ENCODE measurements at regions not wholly inside any gene's neighbourhood (a gene's known extent, or its start where the extent isn't known, plus 50 kb on each side); places are given as distances from the start of the nearest gene placed in this dataset.

DNA sequence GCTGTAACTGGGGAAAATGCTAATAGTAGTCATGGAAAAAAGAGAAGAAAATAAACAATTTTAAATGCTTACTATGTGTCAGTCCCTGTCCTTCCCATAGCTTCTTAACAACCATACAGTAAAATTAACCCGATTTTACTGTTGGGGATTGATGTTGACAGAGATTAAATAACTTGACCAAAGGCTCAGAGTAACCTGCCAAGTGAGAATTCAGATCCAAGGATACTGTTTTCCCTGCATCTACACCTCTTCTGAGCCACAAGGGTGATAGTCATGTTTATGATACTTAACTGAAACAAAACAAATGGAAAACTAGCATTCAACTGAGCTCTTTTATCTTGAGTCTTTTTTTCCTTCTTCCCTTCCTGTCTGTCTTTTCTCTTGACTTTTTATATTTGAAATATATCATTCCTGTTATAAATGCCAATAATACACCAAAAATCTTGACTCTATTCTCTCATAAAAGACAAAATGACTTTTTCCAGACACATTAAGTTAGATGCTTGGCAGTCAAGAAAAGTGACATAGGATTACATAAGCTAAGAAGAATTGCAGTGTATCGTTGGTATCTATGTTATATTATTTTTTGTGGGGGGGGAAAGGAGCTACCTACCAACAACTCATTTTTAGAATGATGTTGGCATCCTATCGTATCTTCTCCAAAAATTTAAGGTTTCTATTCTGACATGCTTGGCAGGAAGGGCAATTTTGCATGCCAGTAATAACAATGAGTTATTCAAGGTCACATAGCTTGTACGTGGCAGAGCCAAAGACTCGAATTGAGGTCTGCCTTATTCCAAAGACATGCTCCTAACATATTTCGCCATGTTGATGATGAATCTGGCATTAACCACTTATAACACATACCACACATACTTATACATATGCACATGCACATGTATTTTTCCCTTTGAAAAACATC lies 306.6 kb upstream of the KCNH8 start:
- DNase-seq (ENCODE audit: low spot score in 2 of 2) = no peak
- Histone ChIP-seq H3K4me1 (no peaks in the 10 kb centered on the region), H3K9me3 (no peaks in the 10 kb centered on the region), H3K27me3 (no peaks in the 10 kb centered on the region), H3K27ac (no peak overlapping the region), H3K4me3 (no peak overlapping the region), H3K36me3 (no peaks in the 10 kb centered on the region)
- no peak for TF ChIP-seq EP300 (IDR thresholded peaks at IDR 0.05)
- TF ChIP-seq, protein P1, sequence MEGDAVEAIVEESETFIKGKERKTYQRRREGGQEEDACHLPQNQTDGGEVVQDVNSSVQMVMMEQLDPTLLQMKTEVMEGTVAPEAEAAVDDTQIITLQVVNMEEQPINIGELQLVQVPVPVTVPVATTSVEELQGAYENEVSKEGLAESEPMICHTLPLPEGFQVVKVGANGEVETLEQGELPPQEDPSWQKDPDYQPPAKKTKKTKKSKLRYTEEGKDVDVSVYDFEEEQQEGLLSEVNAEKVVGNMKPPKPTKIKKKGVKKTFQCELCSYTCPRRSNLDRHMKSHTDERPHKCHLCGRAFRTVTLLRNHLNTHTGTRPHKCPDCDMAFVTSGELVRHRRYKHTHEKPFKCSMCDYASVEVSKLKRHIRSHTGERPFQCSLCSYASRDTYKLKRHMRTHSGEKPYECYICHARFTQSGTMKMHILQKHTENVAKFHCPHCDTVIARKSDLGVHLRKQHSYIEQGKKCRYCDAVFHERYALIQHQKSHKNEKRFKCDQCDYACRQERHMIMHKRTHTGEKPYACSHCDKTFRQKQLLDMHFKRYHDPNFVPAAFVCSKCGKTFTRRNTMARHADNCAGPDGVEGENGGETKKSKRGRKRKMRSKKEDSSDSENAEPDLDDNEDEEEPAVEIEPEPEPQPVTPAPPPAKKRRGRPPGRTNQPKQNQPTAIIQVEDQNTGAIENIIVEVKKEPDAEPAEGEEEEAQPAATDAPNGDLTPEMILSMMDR (IDR thresholded peaks at IDR 0.05) = no peak
- no peak for TF ChIP-seq POLR2A (IDR thresholded peaks at IDR 0.05)
- 35 to 36% methylated on average over 6 of the region's 6 CpGs for WGBS, 2 donors

DNA sequence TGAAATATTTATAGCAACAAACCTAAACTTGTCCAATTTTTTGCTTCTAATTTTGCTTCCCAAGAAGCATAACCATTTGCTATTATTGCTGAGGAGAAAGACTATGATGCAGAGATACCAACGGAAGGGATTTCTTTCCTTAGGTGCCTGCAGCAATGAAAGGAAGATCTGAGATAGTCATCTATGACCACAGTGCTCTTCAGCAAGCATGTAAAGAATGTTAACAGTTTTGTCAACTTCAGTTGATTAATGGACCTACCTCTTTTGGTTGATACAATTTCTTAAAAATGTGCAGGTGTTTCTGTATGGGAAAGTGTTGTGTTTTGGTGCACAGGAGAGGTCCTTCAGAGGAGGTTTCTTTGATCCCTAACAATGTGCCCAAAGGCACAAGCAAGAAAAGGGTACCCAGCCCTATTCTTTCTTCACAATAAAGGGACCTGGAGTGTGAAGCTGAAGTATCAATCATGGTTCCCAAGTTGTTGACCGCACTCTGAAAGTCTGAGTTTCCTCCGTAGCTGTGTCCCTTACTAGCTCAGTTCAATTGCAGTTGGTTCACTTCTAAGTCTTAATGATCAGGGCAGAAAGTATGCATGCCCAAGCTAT lies 307.7 kb upstream of the KCNH8 start:
- Histone ChIP-seq H3K36me3 (no peaks in the 10 kb centered on the region), H3K27me3 (no peaks in the 10 kb centered on the region), H3K27ac (no peak overlapping the region), H3K4me3 (no peak overlapping the region), H3K4me1 (no peaks in the 10 kb centered on the region), H3K9me3 (no peaks in the 10 kb centered on the region)
- no peak for DNase-seq (ENCODE audit: low spot score in 2 of 2)
- TF ChIP-seq EP300 (IDR thresholded peaks at IDR 0.05) (no peak), POLR2A (IDR thresholded peaks at IDR 0.05) (no peak)
- TF ChIP-seq, protein P1 (IDR thresholded peaks at IDR 0.05) = no peak
- WGBS, 2 donors = 79 to 92% methylated on average over 3 of the region's 3 CpGs

DNA sequence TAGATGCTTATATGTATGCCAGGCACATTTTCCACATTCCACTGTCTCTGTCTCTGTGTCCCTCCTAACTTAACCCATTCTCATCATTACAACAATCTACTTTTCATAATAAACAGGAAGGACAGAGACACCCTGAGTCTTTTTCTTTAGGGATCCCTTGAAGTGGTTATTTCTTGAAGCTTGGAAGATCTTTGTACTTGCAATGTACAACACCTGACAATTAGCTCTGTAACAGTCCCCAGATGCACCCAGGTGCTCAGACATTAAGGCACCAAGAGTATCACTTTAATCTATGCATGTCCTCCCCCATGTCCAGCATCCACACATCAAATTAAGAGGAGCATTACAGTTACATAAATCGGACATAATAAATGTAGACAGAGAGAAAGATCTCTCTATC lies 309.6 kb upstream of the KCNH8 start:
- whole genome bisulfite sequencing, 2 donors = 96% methylated on average over 1 of the region's 1 CpG
- Histone ChIP-seq H3K9me3 (no peaks in the 10 kb centered on the region), H3K4me3 (no peak overlapping the region), H3K27ac (no peak overlapping the region), H3K27me3 (no peaks in the 10 kb centered on the region), H3K36me3 (no peaks in the 10 kb centered on the region), H3K4me1 (no peaks in the 10 kb centered on the region)
- TF ChIP-seq, protein P1 (IDR thresholded peaks at IDR 0.05) = no peak
- no peak for TF ChIP-seq POLR2A (IDR thresholded peaks at IDR 0.05)
- no peak for TF ChIP-seq EP300 (IDR thresholded peaks at IDR 0.05)
- no peak for DNase-seq (ENCODE audit: low spot score in 2 of 2)

DNA sequence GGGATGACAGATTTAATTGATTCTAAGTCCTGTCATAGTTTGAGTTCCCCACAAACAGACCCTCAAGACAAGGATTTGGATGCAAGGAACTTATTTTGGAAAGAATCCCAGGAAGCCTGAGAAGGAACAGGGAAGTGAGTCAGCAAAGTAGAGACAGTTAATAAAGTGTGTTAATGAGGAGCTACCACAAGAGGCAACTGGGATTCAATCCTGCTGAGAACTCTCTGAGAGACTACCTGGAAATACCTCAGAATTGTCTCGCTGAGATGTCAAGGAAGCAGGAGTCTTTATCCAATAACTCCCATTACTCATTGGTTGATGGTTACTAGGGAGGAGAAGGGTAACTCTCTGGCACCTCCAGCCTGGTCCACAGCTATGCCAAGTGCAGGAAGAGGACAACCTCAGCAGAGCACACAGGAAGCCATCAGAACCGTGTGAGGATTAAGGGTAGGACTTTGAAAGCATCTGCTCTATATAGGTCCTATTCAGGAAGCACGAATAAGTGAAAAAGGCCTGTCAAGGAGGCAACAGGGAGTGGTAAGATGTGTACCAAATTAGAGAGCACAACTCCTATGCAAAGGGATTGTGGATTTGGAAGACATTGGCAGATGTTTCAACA lies 311.1 kb upstream of the KCNH8 start:
- Histone ChIP-seq H3K4me3 (no peak overlapping the region), H3K9me3 (no peaks in the 10 kb centered on the region), H3K4me1 (no peaks in the 10 kb centered on the region), H3K36me3 (no peaks in the 10 kb centered on the region), H3K27me3 (no peaks in the 10 kb centered on the region), H3K27ac (no peak overlapping the region)
- whole genome bisulfite sequencing, 2 donors = 74 to 81% methylated on average over 3 of the region's 3 CpGs
- TF ChIP-seq, protein P1 (IDR thresholded peaks at IDR 0.05) = no peak
- TF ChIP-seq EP300 (IDR thresholded peaks at IDR 0.05) = no peak
- TF ChIP-seq POLR2A (IDR thresholded peaks at IDR 0.05) = no peak
- DNase-seq (ENCODE audit: low spot score in 2 of 2) = no peak

DNA sequence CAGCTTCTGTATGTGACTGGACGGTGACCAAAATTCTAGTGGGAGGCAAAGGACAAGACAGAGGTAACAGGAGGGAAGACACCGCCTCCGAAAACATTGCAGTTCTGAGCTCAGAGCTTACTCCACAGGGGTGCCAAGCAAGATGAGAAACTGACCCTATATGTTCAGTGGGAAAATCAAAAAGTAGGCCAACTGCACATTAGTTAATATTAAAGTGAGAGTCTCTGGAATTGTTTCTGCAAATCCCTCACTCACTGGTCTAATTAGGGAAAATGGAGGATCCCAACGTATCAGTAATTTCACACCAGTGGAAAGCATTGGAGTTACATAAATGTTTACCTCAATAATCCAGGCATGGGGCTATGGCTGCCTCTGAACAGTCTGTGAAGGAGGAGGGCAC lies 313.3 kb upstream of the KCNH8 start:
- H3K4me3 ChIP-seq = no peak overlapping the region
- H3K4me1 ChIP-seq = no peaks in the 10 kb centered on the region
- 92 to 95% methylated on average over 4 of the region's 4 CpGs for WGBS, 2 donors
- TF ChIP-seq POLR2A (IDR thresholded peaks at IDR 0.05) (no peak), EP300 (IDR thresholded peaks at IDR 0.05) (no peak)
- TF ChIP-seq, protein P1 (IDR thresholded peaks at IDR 0.05) = no peak
- no peak overlapping the region for H3K27ac ChIP-seq
- H3K9me3 ChIP-seq = no peaks in the 10 kb centered on the region
- DNase-seq (ENCODE audit: low spot score in 2 of 2) = no peak
- H3K36me3 ChIP-seq = no peaks in the 10 kb centered on the region
- H3K27me3 ChIP-seq = no peaks in the 10 kb centered on the region
